Neural cell (in vitro differentiated cells): ENCODE measurements at regions not wholly inside any gene's neighbourhood (a gene's known extent, or its start where the extent isn't known, plus 50 kb on each side); places are given as distances from the start of the nearest gene placed in this dataset.

Source experiments
- H2AFZ ChIP-seq: fragments of 200-600, 300-800 bp; sonication (generic), shearing (Covaris generic); 2 replicates; pipeline ENCODE4 v1.6.0; 2014; ENCODE audit warnings: low read depth, mild to moderate bottlenecking, antibody characterized with exemption, low read length, moderate library complexity
- H3F3A ChIP-seq: fragments of 200-600 bp; shearing (Covaris generic); 2 replicates; pipeline ENCODE4 v1.6.1; 2016; ENCODE audit warnings: mild to moderate bottlenecking, moderate library complexity, mixed read lengths, antibody characterized with exemption, low read length; ENCODE audit not compliant: insufficient read depth, poor library complexity, severe bottlenecking
- H3K27ac ChIP-seq: fragments of 200-600, 300-800 bp; sonication (generic), shearing (Covaris generic); 2 replicates; pipeline ENCODE4 v1.5.1; 2014; ENCODE audit warnings: mild to moderate bottlenecking, low read length, moderate library complexity
- H3K27me3 ChIP-seq: fragments of 300-800, 200-600 bp; sonication (generic), shearing (Covaris generic); 2 replicates; pipeline ENCODE4 v1.6.0; 2014; ENCODE audit warnings: mild to moderate bottlenecking, low read depth, low read length, moderate library complexity; ENCODE audit not compliant: insufficient read depth
- H3K36me3 ChIP-seq: fragments of 300-800, 200-600 bp; sonication (generic), shearing (Covaris generic); 2 replicates; pipeline ENCODE4 v1.5.1; 2014; ENCODE audit warnings: mild to moderate bottlenecking, antibody characterized with exemption, low read length, moderate library complexity; ENCODE audit not compliant: insufficient read depth
- H3K4me2 ChIP-seq: fragments of 300-800, 200-600 bp; sonication (generic), shearing (Covaris generic); 2 replicates; pipeline ENCODE4 v1.6.0; 2014; ENCODE audit warnings: mild to moderate bottlenecking, low read length
- H3K4me3 ChIP-seq: fragments of 300-800, 200-600 bp; sonication (generic), shearing (Covaris generic); 2 replicates; pipeline ENCODE4 v1.5.1; 2014; ENCODE audit warnings: mild to moderate bottlenecking, low read length, moderate library complexity
- H3K79me2 ChIP-seq: fragments of 200-600 bp; shearing (Covaris generic); replicated peaks from 2 replicates; pipeline ENCODE4 v1.6.0; 2014; ENCODE audit warnings: mild to moderate bottlenecking, low read length, moderate library complexity; ENCODE audit not compliant: insufficient read depth
- H3K9ac ChIP-seq: fragments of 300-800, 200-600 bp; sonication (generic), shearing (Covaris generic); 2 replicates; pipeline ENCODE4 v1.6.1; 2016; ENCODE audit warnings: mild to moderate bottlenecking, low read length, mixed read lengths
- H3K9me2 ChIP-seq: fragments of 200-600 bp; shearing (Covaris generic); 2 replicates; pipeline ENCODE4 v1.6.1; 2016; ENCODE audit warnings: mild to moderate bottlenecking, low read length, mixed read lengths; ENCODE audit not compliant: insufficient read depth
- H3K9me3 ChIP-seq: fragments of 200-600, 300-800 bp; sonication (generic), shearing (Covaris generic); 2 replicates; pipeline ENCODE4 v1.6.1; 2016; ENCODE audit warnings: mild to moderate bottlenecking, mixed run types, low read length, moderate library complexity, mixed read lengths
- H4K20me1 ChIP-seq: fragments of 200-600 bp; shearing (Covaris generic); 2 replicates; pipeline ENCODE4 v1.6.1; 2016; ENCODE audit warnings: mild to moderate bottlenecking, mixed run types; ENCODE audit not compliant: insufficient read depth
- EP300 ChIP-seq: fragments of 450-650 bp; conservative IDR thresholded peaks from 2 replicates; pipeline ENCODE4 v1.6.1; 2014; ENCODE audit warnings: antibody characterized with exemption, mild to moderate bottlenecking, moderate library complexity; ENCODE audit not compliant: poor library complexity, severe bottlenecking
- EZH2 ChIP-seq: fragments of 200-600, 300-800 bp; shearing (Covaris generic), sonication (generic); IDR thresholded peaks from 2 replicates; pipeline ENCODE4 v1.6.1; 2014; ENCODE audit warnings: antibody characterized with exemption, low read length, borderline replicate concordance, mild to moderate bottlenecking; ENCODE audit not compliant: insufficient read depth, poor library complexity, severe bottlenecking
- MXI1 ChIP-seq: fragments of 450-650 bp; conservative IDR thresholded peaks from 2 replicates; pipeline ENCODE4 v1.6.1; 2014; ENCODE audit warnings: antibody characterized with exemption, mild to moderate bottlenecking; ENCODE audit not compliant: poor library complexity, severe bottlenecking
- POLR2AphosphoS5 ChIP-seq: IDR thresholded peaks from 2 replicates; pipeline ENCODE4 v1.6.1; 2012
- RAD21 ChIP-seq: fragments of 450-650 bp; conservative IDR thresholded peaks from 2 replicates; pipeline ENCODE4 v1.6.1; 2014; ENCODE audit warnings: antibody characterized with exemption, mild to moderate bottlenecking, moderate library complexity
- SMC3 ChIP-seq: fragments of 450-650 bp; conservative IDR thresholded peaks from 2 replicates; pipeline ENCODE4 v1.6.1; 2014; ENCODE audit warnings: antibody characterized with exemption, mild to moderate bottlenecking, moderate library complexity; ENCODE audit not compliant: poor library complexity
- TAF1 ChIP-seq: IDR thresholded peaks from 2 replicates; pipeline ENCODE4 v1.6.1; 2012; ENCODE audit warnings: low read depth
- TF ChIP-seq, protein P1 (sequence below): IDR thresholded peaks from 2 replicates; pipeline ENCODE4 v1.6.1; 2012; ENCODE audit warnings: borderline replicate concordance
- TF ChIP-seq, protein P2 (sequence below): fragments of 450-650 bp; IDR thresholded peaks from 2 replicates; pipeline ENCODE4 v1.5.1; 2014; ENCODE audit warnings: antibody characterized with exemption, mild to moderate bottlenecking, moderate library complexity; ENCODE audit not compliant: poor library complexity, severe bottlenecking

DNA sequence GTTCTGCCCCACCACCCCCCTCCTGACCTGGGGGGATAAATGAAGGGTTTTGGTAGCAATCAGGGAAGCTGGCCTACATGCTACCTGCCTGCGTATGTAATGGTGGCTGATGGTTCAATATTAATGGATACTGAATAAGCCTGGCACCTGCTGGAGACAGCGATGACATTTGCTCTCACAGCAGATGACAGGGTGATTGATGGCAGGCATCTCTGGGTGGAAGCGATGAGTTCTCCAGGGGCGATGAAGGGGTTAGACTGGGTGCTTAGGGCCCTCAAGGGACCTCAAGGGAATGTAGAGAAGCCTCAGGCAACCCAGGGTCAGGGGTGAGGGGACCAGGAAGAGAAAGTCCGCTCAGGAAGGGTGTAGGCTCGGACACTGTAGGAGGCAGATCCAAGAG is 107.7 kb upstream of the MLN start:
- Histone ChIP-seq H3K4me2 (no peak overlapping the region), H3K9ac (no peak overlapping the region), H2AFZ (no peak overlapping the region), H3K36me3 (no peaks in the 10 kb centered on the region), H3K79me2 (no peaks in the 10 kb centered on the region), H3K27me3 (no peaks in the 10 kb centered on the region), H3K27ac (no peak overlapping the region), H3F3A (no peaks in the 10 kb centered on the region), H3K9me3 (no peaks in the 10 kb centered on the region), H4K20me1 (no peaks in the 10 kb centered on the region), H3K9me2 (no peaks in the 10 kb centered on the region), H3K4me3 (no peak overlapping the region)
- TF ChIP-seq, protein P1, sequence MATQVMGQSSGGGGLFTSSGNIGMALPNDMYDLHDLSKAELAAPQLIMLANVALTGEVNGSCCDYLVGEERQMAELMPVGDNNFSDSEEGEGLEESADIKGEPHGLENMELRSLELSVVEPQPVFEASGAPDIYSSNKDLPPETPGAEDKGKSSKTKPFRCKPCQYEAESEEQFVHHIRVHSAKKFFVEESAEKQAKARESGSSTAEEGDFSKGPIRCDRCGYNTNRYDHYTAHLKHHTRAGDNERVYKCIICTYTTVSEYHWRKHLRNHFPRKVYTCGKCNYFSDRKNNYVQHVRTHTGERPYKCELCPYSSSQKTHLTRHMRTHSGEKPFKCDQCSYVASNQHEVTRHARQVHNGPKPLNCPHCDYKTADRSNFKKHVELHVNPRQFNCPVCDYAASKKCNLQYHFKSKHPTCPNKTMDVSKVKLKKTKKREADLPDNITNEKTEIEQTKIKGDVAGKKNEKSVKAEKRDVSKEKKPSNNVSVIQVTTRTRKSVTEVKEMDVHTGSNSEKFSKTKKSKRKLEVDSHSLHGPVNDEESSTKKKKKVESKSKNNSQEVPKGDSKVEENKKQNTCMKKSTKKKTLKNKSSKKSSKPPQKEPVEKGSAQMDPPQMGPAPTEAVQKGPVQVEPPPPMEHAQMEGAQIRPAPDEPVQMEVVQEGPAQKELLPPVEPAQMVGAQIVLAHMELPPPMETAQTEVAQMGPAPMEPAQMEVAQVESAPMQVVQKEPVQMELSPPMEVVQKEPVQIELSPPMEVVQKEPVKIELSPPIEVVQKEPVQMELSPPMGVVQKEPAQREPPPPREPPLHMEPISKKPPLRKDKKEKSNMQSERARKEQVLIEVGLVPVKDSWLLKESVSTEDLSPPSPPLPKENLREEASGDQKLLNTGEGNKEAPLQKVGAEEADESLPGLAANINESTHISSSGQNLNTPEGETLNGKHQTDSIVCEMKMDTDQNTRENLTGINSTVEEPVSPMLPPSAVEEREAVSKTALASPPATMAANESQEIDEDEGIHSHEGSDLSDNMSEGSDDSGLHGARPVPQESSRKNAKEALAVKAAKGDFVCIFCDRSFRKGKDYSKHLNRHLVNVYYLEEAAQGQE: no peak
- TF ChIP-seq, protein P2, sequence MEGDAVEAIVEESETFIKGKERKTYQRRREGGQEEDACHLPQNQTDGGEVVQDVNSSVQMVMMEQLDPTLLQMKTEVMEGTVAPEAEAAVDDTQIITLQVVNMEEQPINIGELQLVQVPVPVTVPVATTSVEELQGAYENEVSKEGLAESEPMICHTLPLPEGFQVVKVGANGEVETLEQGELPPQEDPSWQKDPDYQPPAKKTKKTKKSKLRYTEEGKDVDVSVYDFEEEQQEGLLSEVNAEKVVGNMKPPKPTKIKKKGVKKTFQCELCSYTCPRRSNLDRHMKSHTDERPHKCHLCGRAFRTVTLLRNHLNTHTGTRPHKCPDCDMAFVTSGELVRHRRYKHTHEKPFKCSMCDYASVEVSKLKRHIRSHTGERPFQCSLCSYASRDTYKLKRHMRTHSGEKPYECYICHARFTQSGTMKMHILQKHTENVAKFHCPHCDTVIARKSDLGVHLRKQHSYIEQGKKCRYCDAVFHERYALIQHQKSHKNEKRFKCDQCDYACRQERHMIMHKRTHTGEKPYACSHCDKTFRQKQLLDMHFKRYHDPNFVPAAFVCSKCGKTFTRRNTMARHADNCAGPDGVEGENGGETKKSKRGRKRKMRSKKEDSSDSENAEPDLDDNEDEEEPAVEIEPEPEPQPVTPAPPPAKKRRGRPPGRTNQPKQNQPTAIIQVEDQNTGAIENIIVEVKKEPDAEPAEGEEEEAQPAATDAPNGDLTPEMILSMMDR: no peak
- TF ChIP-seq SMC3 (no peak), POLR2AphosphoS5 (no peak), EP300 (no peak), TAF1 (no peak), RAD21 (no peak), MXI1 (no peak), EZH2 (no peak)

DNA sequence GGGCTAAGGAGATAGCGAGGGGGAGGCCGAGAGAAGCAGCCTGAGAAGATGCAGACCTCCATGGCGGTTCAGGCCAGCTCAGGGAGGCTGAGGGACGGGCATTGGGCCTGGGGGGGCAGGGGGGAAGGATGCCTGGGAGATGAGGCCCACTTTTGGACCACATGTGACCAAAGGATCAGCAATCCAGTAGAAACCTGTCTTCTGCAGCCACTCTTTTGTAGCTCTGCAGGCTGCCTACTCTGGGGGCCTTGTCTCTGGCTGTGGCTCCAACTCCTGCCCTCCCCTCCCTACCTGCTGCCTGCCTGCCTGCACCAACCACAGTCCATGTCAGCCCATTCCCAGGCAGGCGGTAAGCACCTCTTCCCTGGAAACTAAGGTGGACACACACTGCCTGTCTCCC is 106.8 kb upstream of the MLN start:
- Histone ChIP-seq H3K36me3 (no peaks in the 10 kb centered on the region), H3K79me2 (no peaks in the 10 kb centered on the region), H4K20me1 (no peaks in the 10 kb centered on the region), H3K27ac (no peak overlapping the region), H3K9me3 (no peaks in the 10 kb centered on the region), H3F3A (no peaks in the 10 kb centered on the region), H3K4me3 (no peak overlapping the region), H3K4me2 (no peak overlapping the region), H2AFZ (no peak overlapping the region), H3K27me3 (no peaks in the 10 kb centered on the region), H3K9me2 (no peaks in the 10 kb centered on the region), H3K9ac (no peak overlapping the region)
- TF ChIP-seq RAD21: no peak
- TF ChIP-seq, protein P1: no peak
- TF ChIP-seq MXI1: no peak
- no peak for TF ChIP-seq POLR2AphosphoS5
- TF ChIP-seq, protein P2: no peak
- TF ChIP-seq SMC3: no peak
- no peak for TF ChIP-seq EP300
- TF ChIP-seq TAF1: no peak
- no peak for TF ChIP-seq EZH2
